Activated CD4-positive, alpha-beta T cell treated with anti-CD3 and anti-CD28 coated beads for 48 hours (primary cell): ENCODE measurements at regions not wholly inside any gene's neighbourhood (a gene's known extent, or its start where the extent isn't known, plus 50 kb on each side); places are given as distances from the start of the nearest gene placed in this dataset.
"Not testable (repeated sequence)": the region's sequence is repeated elsewhere in the genome, so short reads cannot be mapped to it uniquely, and the experiment has no call there.

Experiments
- DNase-seq: peaks from one replicate; pipeline ENCODE4 v3.0.0-alpha.2; 2020

DNA sequence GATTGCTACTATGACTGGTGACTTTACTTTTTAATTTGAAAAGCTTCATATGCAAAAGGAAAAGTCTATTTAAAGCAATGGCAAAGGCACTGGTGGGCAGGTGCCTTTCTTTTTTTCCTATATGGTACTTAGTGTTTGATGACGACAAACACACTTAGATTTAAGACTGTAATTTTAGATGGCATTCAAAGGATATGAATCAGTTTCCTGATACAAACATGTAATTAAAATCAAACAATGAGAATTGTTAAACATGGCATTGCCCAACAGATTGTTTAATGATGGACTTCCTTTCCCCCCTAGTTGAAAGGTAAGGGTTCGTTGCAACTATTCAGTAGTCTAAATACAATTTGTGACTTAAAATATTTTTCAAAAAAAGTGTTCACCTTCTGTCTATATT lies 106.5 kb upstream of the SEMA3C start:
- no peak for DNase-seq

GRCh38 chr7:81014908-81015307 lies 96.1 kb upstream of the SEMA3C start:
- DNase-seq = no peak

DNA sequence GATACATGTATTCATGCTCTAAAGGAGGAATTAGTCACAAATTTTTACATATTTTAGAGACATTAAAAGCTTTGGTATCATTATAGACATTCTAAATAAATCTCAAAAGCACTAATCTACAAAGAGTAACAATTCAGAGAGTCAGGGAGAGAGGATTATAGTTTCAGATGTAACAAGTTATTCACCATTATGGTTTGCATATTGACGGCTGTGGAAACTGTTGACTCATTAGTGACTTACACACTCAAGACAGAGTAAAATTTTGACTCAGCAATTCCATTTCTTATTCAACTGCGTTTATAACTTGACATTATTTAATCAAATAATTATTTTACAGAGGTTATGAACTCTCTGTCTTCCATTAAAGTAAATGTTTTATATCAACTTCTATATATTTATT lies 95.4 kb upstream of the SEMA3C start:
- no peak for DNase-seq

DNA sequence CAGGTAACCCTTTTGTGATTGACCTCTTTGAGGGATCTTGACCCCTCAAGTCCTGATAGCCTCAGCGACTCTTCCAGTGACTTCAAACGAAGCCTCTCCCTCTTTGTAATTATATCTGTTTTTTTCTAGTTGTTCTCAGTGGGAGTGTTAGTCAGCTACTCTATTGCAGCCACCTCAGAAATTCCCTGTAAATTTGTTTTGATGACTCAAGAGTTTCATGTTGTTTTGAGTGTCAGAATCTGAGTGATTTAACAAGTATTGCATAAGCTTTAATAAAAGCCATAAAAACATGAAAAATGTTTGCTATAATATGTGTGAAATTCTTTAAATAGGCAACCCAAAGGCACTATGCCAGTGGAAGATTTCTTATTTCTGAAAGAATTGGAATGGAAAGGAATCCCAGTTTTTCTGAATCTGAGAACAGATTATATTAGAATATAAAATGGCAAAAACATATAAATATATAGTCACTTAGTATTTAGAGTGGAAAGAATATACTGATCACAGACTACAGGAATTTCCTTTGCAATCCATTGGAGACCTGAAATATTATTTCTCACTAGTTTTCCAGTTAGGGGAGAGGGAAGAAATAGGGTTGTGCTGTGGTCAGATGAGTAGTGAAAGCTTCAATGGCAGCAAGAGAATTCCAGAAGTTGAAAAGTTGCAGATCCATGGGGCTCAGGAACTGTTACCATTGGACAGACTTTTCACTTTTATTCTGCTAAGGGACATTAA lies 94.4 kb upstream of the SEMA3C start:
- no peak for DNase-seq

DNA sequence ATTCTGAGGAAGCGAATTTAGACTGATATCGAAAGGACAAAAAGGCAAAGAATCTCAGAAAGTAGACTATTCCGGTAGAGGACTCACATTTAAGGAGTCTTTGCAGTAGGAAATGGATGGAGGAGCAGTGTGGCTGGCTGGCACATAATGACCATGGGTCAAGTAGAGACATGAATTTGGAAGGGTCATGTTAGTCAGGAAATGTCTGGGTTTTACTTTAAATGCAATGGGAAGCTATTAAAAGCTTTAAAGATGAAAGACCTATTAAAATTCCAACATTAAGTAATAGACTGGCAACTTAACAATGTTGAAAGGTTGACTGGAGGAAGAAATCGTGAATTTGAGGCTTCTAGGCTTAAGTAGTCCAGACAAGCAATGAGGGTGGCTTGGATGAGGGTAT lies 90.0 kb upstream of the SEMA3C start:
- no peak for DNase-seq

DNA sequence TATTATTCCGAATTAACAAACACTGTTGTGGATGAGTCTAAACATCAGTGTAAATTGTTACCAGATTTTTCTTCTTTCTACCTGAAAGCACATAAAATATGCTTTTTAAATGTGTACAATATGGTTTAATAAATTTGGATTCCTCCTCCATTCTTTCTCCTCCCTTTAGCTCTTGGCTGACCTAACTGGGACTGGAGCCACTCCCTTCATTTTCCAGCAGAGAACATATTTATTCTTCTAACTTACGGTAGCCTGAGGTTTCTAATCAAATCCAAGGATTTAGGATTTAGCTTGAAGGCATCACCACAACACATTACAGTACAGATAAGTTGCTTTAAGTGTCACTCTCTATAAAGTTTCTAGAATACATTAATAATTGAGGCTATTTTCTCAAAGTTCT lies 88.2 kb upstream of the SEMA3C start:
- DNase-seq = no peak

- DNase-seq = no peak
Measured at GRCh38 chr7:81005254-81005653, 86.4 kb upstream of the SEMA3C start.

- DNase-seq = no peak
Measured at GRCh38 chr7:81004098-81004497, 85.2 kb upstream of the SEMA3C start.

DNA sequence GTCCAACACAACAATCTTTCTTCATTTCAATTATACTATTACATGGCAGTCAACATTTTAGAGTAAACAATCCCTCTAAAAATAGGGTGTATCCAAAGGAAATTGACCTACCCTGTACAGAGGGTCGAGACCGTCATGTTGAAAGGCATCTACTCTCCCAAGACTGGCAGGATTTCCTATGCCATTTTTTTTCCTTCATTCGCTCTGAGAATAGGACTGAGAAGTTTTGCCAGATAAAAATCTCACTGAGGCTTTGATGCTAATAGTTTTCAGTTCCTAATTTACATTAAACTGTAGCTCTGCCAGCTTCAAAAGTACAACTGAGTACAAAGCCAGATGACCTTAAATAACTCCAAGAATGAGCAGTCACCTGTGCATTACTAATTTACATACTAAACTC lies 84.5 kb upstream of the SEMA3C start:
- no peak for DNase-seq

DNA sequence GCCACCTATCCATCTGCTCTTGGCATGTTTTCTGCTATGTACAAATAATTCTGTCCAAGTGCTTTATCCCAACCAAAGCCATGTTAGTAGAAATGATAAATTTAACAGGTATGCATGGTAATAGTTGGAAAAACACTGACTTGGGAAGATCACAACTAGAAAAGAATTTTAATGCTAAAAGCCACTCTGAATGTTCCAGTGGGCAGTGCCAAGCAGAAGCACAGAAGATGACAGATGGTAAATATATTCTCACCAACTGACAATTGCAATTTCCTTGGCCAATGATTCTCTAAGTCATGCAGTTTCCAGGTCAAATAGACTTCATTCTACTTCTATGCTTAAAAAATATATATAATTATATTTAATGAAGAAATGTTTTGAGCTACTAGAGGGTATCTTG lies 83.6 kb upstream of the SEMA3C start:
- no peak for DNase-seq

- DNase-seq = no peak
Measured at GRCh38 chr7:80999771-81000170, 80.9 kb upstream of the SEMA3C start.

- no peak for DNase-seq
Measured at GRCh38 chr7:80999100-80999499, 80.2 kb upstream of the SEMA3C start.

GRCh38 chr7:80997841-80998240 lies 79.0 kb upstream of the SEMA3C start:
- DNase-seq = no peak

GRCh38 chr7:80996236-80996635 lies 77.4 kb upstream of the SEMA3C start:
- DNase-seq = not testable (repeated sequence)

- no peak for DNase-seq
Measured at GRCh38 chr7:80991654-80992053, 72.8 kb upstream of the SEMA3C start.

GRCh38 chr7:80984619-80985018 lies 65.8 kb upstream of the SEMA3C start:
- no peak for DNase-seq

GRCh38 chr7:80981405-80981804 lies 62.6 kb upstream of the SEMA3C start:
- DNase-seq = no peak

DNA sequence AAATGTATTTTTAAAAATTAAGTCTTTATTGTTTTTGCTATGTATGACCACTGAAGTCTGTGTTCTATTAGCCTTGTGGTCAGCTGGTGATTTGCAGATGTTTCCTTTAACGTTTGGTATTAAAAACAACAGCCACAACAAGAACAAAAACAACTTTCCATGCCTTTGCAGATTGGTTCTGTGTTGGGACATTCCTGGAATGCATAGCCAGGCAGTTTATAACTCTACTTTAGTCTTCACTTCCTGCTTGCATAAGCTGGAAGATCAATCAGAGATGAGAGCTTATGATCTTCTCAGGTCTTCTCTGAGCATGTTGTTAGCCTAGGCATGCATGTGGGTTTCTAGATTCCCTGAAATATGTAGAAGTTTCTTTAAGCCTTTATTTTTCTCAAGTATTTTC lies 58.9 kb upstream of the SEMA3C start:
- DNase-seq = no peak

- no peak for DNase-seq
Measured at GRCh38 chr7:80974396-80975358, 55.8 kb upstream of the SEMA3C start.

DNA sequence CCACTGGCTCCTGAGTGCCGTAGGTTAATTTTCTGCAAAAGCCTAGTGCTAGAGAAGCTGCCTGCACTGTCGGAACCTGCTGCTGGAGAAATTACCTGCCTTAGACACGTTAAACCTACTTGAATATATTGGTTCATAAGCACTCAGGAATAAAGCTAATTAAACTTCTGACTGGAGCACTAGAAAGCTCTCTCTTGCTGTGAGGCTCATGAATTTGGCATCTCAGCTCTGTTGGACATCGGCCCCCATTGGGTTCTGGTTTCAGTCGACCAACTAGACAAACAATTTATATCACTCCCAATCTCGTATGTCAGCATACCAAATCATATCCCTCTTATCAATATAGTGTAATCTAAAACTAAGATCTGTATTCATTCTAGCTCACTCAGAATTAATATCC lies 52.4 kb upstream of the SEMA3C start:
- no peak for DNase-seq
